A673 (cell line): ENCODE measurements at regions not wholly inside any gene's neighbourhood (a gene's known extent, or its start where the extent isn't known, plus 50 kb on each side); places are given as distances from the start of the nearest gene placed in this dataset.

Source experiments
- BruUV-seq: library from RNA; stranded (reverse); fragments of 400-500 nt; replicated peaks from 2 replicates; lab custom pipeline; 2021; lab: Mats Ljungman, UMichigan
- CTCF ChIA-PET: fragments of 300-600 bp; sonication (Branson Sonifier 250); formaldehyde crosslinking; loops from one replicate; lab custom pipeline; 2022; ENCODE audit warnings: antibody characterized with exemption; lab: Charles Lee
- POLR2A ChIA-PET: fragments of 300-600 bp; sonication (Branson Sonifier 250); formaldehyde crosslinking; loops from one replicate; lab custom pipeline; 2022; ENCODE audit warnings: antibody characterized with exemption; ENCODE audit not compliant: low non-redundant PET; lab: Charles Lee
- DNase-seq: peaks from one replicate; pipeline ENCODE4 v3.0.0-alpha.2; 2015; ENCODE audit warnings: low spot score
- H3K27ac ChIP-seq: fragments of 200-600 bp; sonication (generic); 2 replicates; pipeline ENCODE4 v1.5.1; 2016; ENCODE audit warnings: mixed run types, low read depth, mild to moderate bottlenecking, mixed read lengths, antibody characterized with exemption, low read length; ENCODE audit not compliant: poor library complexity, severe bottlenecking
- H3K27me3 ChIP-seq: fragments of 200-600 bp; sonication (generic); replicated peaks from 2 replicates; pipeline ENCODE4 v1.6.1; 2017; ENCODE audit warnings: mixed run types, low read depth, mild to moderate bottlenecking, mixed read lengths, antibody characterized with exemption, low read length; ENCODE audit not compliant: insufficient read depth, poor library complexity
- H3K36me3 ChIP-seq: fragments of 200-600 bp; sonication (generic); 2 replicates; pipeline ENCODE4 v1.6.1; 2016; ENCODE audit warnings: mixed run types, mild to moderate bottlenecking, mixed read lengths, antibody characterized with exemption, low read length; ENCODE audit not compliant: insufficient read depth, poor library complexity, severe bottlenecking
- H3K4me1 ChIP-seq: fragments of 200-600 bp; sonication (generic); 2 replicates; pipeline ENCODE4 v1.6.1; 2017; ENCODE audit warnings: mixed run types, mild to moderate bottlenecking, mixed read lengths, antibody characterized with exemption, low read length; ENCODE audit not compliant: insufficient read depth, poor library complexity, severe bottlenecking
- H3K4me3 ChIP-seq: fragments of 200-600 bp; sonication (generic); 2 replicates; pipeline ENCODE4 v1.5.1; 2016; ENCODE audit warnings: low read depth, mixed run types, mild to moderate bottlenecking, mixed read lengths, low read length; ENCODE audit not compliant: poor library complexity, severe bottlenecking
- H3K9me3 ChIP-seq: fragments of 200-600 bp; sonication (generic); 2 replicates; pipeline ENCODE4 v1.6.1; 2016; ENCODE audit warnings: mixed run types, low read depth, mild to moderate bottlenecking, mixed read lengths, antibody characterized with exemption, low read length; ENCODE audit not compliant: poor library complexity, severe bottlenecking
- CTCF ChIP-seq: fragments of 300-800, 200-600 bp; sonication (generic); conservative IDR thresholded peaks from 2 replicates; pipeline ENCODE4 v1.5.1; 2017; ENCODE audit warnings: low read depth, mild to moderate bottlenecking, antibody characterized with exemption, low read length, moderate library complexity, mixed read lengths
- EZH2 ChIP-seq: fragments of 200-600 bp; sonication (generic); IDR thresholded peaks from 2 replicates; pipeline ENCODE4 v1.6.1; 2017; ENCODE audit warnings: borderline replicate concordance, low read depth, mild to moderate bottlenecking, mixed read lengths, antibody characterized with exemption, low read length; ENCODE audit not compliant: poor library complexity, severe bottlenecking
- intact Hi-C: fragments of 100-400 bp; cut with micrococcal nuclease; formaldehyde crosslinking; loops from one replicate; pipeline ENCODE4 v1.10.0; 2022; ENCODE audit not compliant: unreplicated experiment

- no TSS peak for BruUV-seq
Measured at GRCh38 chr14:90458536-90458935, 61.7 kb downstream of the CALM1 start.

GRCh38 chr14:90460136-90460535 lies 63.3 kb downstream of the CALM1 start:
- TF ChIP-seq EZH2 (no peak), CTCF (no peak)
- Histone ChIP-seq H3K4me1 (no peaks in the 10 kb centered on the region), H3K36me3 (no peaks in the 10 kb centered on the region), H3K27me3 (no peaks in the 10 kb centered on the region), H3K27ac (no peak overlapping the region), H3K4me3 (no peak overlapping the region), H3K9me3 (no peaks in the 10 kb centered on the region)
- ChIA-PET POLR2A (no interaction called here), CTCF (no interaction called here)
- BruUV-seq: no TSS peak
- intact Hi-C loops: no loop called here
- no peak for DNase-seq

More at GRCh38 chr14:90458536-90458935, 61.7 kb downstream of the CALM1 start:
- CTCF ChIA-PET: interaction anchor here (0.6 kb wide), 1 partner anchor 440 kb away, joined by 7 read pairs; no protein-coding TSS in a partner anchor
- Histone ChIP-seq H3K36me3 (no peaks in the 10 kb centered on the region), H3K27me3 (no peaks in the 10 kb centered on the region), H3K4me3 (no peak overlapping the region), H3K9me3 (no peaks in the 10 kb centered on the region), H3K4me1 (no peaks in the 10 kb centered on the region), H3K27ac (no peak overlapping the region)
- no peak for TF ChIP-seq EZH2
- intact Hi-C loops: no loop called here
- DNase-seq: no peak
- POLR2A ChIA-PET: no interaction called here

- Histone ChIP-seq H3K27me3 (no peaks in the 10 kb centered on the region), H3K27ac (no peak overlapping the region), H3K4me1 (no peaks in the 10 kb centered on the region), H3K4me3 (no peak overlapping the region), H3K9me3 (no peaks in the 10 kb centered on the region), H3K36me3 (no peaks in the 10 kb centered on the region)
- intact Hi-C loops: no loop called here
- no peak for DNase-seq
- ChIA-PET POLR2A (interaction anchor here (0.6 kb wide), 1 partner anchor 436 kb away, joined by 3 read pairs; no protein-coding TSS in a partner anchor), CTCF (no interaction called here)
- BruUV-seq: no TSS peak
- TF ChIP-seq CTCF (no peak), EZH2 (no peak)
Measured at GRCh38 chr14:90461425-90461824, 64.6 kb downstream of the CALM1 start.

GRCh38 chr14:90464481-90464880 lies 67.7 kb downstream of the CALM1 start:
- Histone ChIP-seq H3K36me3 (no peaks in the 10 kb centered on the region), H3K9me3 (no peaks in the 10 kb centered on the region), H3K27ac (no peak overlapping the region), H3K4me3 (no peak overlapping the region), H3K4me1 (no peaks in the 10 kb centered on the region), H3K27me3 (no peaks in the 10 kb centered on the region)
- DNase-seq: no peak
- ChIA-PET CTCF (no interaction called here), POLR2A (no interaction called here)
- intact Hi-C loops: no loop called here
- no TSS peak for BruUV-seq
- TF ChIP-seq CTCF (no peak), EZH2 (no peak)
